ENCODE measurements at regions not wholly inside any gene's neighbourhood (a gene's known extent, or its start where the extent isn't known, plus 50 kb on each side); places are given as distances from the start of the nearest gene placed in this dataset.

GRCh38 chr16:63943566-63943965 is 1178.3 kb downstream of the CDH11 start:
- DNase-seq (ENCODE audit: low spot score) (no peak), ATAC-seq (ENCODE audit: low FRiP score) (no peak)
- TF ChIP-seq CTCF (IDR thresholded peaks at IDR 0.05): no peak

GRCh38 chr16:63938661-63939060 is 1183.2 kb downstream of the CDH11 start:
- ATAC-seq (ENCODE audit: low FRiP score) (no peak), DNase-seq (ENCODE audit: low spot score) (no peak)
- no peak for TF ChIP-seq CTCF (IDR thresholded peaks at IDR 0.05)

GRCh38 chr16:63933841-63934240 is 1188.0 kb downstream of the CDH11 start:
- ATAC-seq (ENCODE audit: low FRiP score) (no peak), DNase-seq (ENCODE audit: low spot score) (no peak)
- TF ChIP-seq CTCF (IDR thresholded peaks at IDR 0.05): no peak

- DNase-seq (ENCODE audit: low spot score): no peak
- no peak for ATAC-seq (ENCODE audit: low FRiP score)
- TF ChIP-seq CTCF (IDR thresholded peaks at IDR 0.05): no peak
Observed at GRCh38 chr16:63928421-63928820, 1193.4 kb downstream of the CDH11 start.

DNA sequence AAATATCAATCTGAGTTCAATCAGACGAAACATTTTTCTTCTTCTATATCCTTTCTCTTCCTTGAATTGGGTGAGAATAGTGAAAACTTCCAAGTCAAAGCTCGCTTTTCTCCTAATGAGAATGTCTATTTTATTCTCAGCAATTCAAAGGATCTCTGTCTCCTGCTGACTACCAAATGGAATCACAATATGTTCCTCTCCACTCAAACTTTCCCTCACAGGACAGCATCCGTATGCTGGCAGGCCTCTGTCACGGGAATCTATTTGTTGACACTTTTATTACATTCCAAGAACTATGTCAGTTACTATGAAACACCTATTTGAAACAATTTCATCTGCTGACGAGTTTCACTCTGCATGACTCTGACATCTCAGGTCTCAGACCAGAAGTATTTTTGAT is 1196.6 kb downstream of the CDH11 start:
- TF ChIP-seq CTCF (IDR thresholded peaks at IDR 0.05): no peak
- ATAC-seq (ENCODE audit: low FRiP score) (no peak), DNase-seq (ENCODE audit: low spot score) (no peak)

GRCh38 chr16:63922560-63922959 is 1199.3 kb downstream of the CDH11 start:
- no peak for TF ChIP-seq CTCF (IDR thresholded peaks at IDR 0.05)
- no peak for DNase-seq (ENCODE audit: low spot score)
- ATAC-seq (ENCODE audit: low FRiP score): no peak

GRCh38 chr16:63921737-63922295 is 1200.0 kb downstream of the CDH11 start:
- ATAC-seq (ENCODE audit: low FRiP score): no peak

More at GRCh38 chr16:63921737-63922295, 1200.0 kb downstream of the CDH11 start:
- no peak for DNase-seq (ENCODE audit: low spot score)
- no peak for TF ChIP-seq CTCF (IDR thresholded peaks at IDR 0.05)

All from omental fat pad (tissue), 3 donors.